Glutamatergic neuron (in vitro differentiated cells): ENCODE measurements at regions not wholly inside any gene's neighbourhood (a gene's known extent, or its start where the extent isn't known, plus 50 kb on each side); places are given as distances from the start of the nearest gene placed in this dataset.
A peak's percentile ranks its signal among the peaks of the same experiment; 100 is the strongest.
"Not testable (repeated sequence)": the region's sequence is repeated elsewhere in the genome, so short reads cannot be mapped to it uniquely, and the experiment has no call there.

Experiments
- DNase-seq: peaks from one replicate; pipeline ENCODE4 v3.0.0; 2022
- H3K27ac Mint-ChIP-seq: one replicate; pipeline ENCODE4 v1.8.0; 2020; ENCODE audit warnings: mild to moderate bottlenecking, mixed read lengths, inconsistent platforms; ENCODE audit not compliant: unreplicated experiment
- H3K27me3 Mint-ChIP-seq: one replicate; pipeline ENCODE4 v1.8.0; 2020; ENCODE audit warnings: mild to moderate bottlenecking, moderate library complexity, mixed read lengths, inconsistent platforms; ENCODE audit not compliant: unreplicated experiment
- H3K36me3 Mint-ChIP-seq: one replicate; pipeline ENCODE4 v1.8.0; 2020; ENCODE audit warnings: mild to moderate bottlenecking, mixed read lengths, inconsistent platforms; ENCODE audit not compliant: unreplicated experiment
- H3K4me1 Mint-ChIP-seq: one replicate; pipeline ENCODE4 v1.8.0; 2020; ENCODE audit warnings: mild to moderate bottlenecking, low read depth, mixed read lengths, inconsistent platforms; ENCODE audit not compliant: unreplicated experiment
- H3K4me3 Mint-ChIP-seq: one replicate; pipeline ENCODE4 v1.8.0; 2020; ENCODE audit warnings: mild to moderate bottlenecking, mixed read lengths, inconsistent platforms; ENCODE audit not compliant: unreplicated experiment
- H3K9me3 Mint-ChIP-seq: one replicate; pipeline ENCODE4 v1.8.0; 2020; ENCODE audit warnings: mild to moderate bottlenecking, moderate library complexity, mixed read lengths, inconsistent platforms; ENCODE audit not compliant: unreplicated experiment
- CTCF ChIP-seq: fragments of 200-600 bp; sonication (generic); IDR thresholded peaks from one replicate; pipeline ENCODE4 v1.5.0; 2021; ENCODE audit not compliant: partially characterized antibody, unreplicated experiment

GRCh38 chr10:55630491-55631056 is 730.5 kb downstream of the ZWINT start:
- H3K27me3 Mint-ChIP-seq, result peaks cover 5% of the 10 kb centered on the region
- peaks cover 2% of the 10 kb centered on the region for H3K9me3 Mint-ChIP-seq
- TF ChIP-seq CTCF, result no peak
- peak; percentile 54 for DNase-seq
- H3K4me1 Mint-ChIP-seq, result peaks cover 5% of the 10 kb centered on the region
- no peaks in the 10 kb centered on the region for H3K36me3 Mint-ChIP-seq
- H3K4me3 Mint-ChIP-seq, result peak overlapping the region; percentile 85
- H3K27ac Mint-ChIP-seq, result peak overlapping the region; percentile 50

- peak; percentile 75 for DNase-seq
- H3K36me3 Mint-ChIP-seq, result no peaks in the 10 kb centered on the region
- peak; percentile 84 for TF ChIP-seq CTCF
- H3K27me3 Mint-ChIP-seq, result peaks cover 5% of the 10 kb centered on the region
- H3K4me1 Mint-ChIP-seq, result peaks cover 5% of the 10 kb centered on the region
- no peak overlapping the region for H3K27ac Mint-ChIP-seq
- peaks cover 2% of the 10 kb centered on the region for H3K9me3 Mint-ChIP-seq
- peak overlapping the region; percentile 85 for H3K4me3 Mint-ChIP-seq
Measured at GRCh38 chr10:55629793-55630490, 731.1 kb downstream of the ZWINT start.

GRCh38 chr10:55628260-55628701 is 732.8 kb downstream of the ZWINT start:
- Mint-ChIP-seq H3K27ac (no peak overlapping the region), H3K4me3 (no peak overlapping the region)

GRCh38 chr10:55627501-55628051 is 733.5 kb downstream of the ZWINT start:
- H3K4me3 Mint-ChIP-seq, result no peak overlapping the region
- no peak for TF ChIP-seq CTCF

More at GRCh38 chr10:55628260-55628701, 732.8 kb downstream of the ZWINT start:
- peaks cover 2% of the 10 kb centered on the region for H3K9me3 Mint-ChIP-seq
- DNase-seq, result peak; percentile 64
- no peak for TF ChIP-seq CTCF
- peaks cover 5% of the 10 kb centered on the region for H3K27me3 Mint-ChIP-seq
- peaks cover 5% of the 10 kb centered on the region for H3K4me1 Mint-ChIP-seq
- H3K36me3 Mint-ChIP-seq, result no peaks in the 10 kb centered on the region

GRCh38 chr10:55601690-55602478 is 759.2 kb downstream of the ZWINT start:
- Mint-ChIP-seq H3K27ac (peak overlapping the region; percentile 38), H3K4me3 (peak overlapping the region; percentile 92)
- H3K27me3 Mint-ChIP-seq, H3K9me3 Mint-ChIP-seq, H3K4me1 Mint-ChIP-seq, H3K36me3 Mint-ChIP-seq: not testable (repeated sequence)
- DNase-seq, result peak; percentile 14

More at GRCh38 chr10:55627501-55628051, 733.5 kb downstream of the ZWINT start:
- peaks cover 5% of the 10 kb centered on the region for H3K27me3 Mint-ChIP-seq
- H3K4me1 Mint-ChIP-seq, result peaks cover 5% of the 10 kb centered on the region
- DNase-seq, result peak; percentile 49
- no peak overlapping the region for H3K27ac Mint-ChIP-seq
- peaks cover 2% of the 10 kb centered on the region for H3K9me3 Mint-ChIP-seq
- no peaks in the 10 kb centered on the region for H3K36me3 Mint-ChIP-seq
